WTC11 (cell line): ENCODE measurements at regions not wholly inside any gene's neighbourhood (a gene's known extent, or its start where the extent isn't known, plus 50 kb on each side); places are given as distances from the start of the nearest gene placed in this dataset.

Experiments
- FOXP1 ChIP-seq: sonication (generic); formaldehyde crosslinking; IDR thresholded peaks from 2 replicates; pipeline ENCODE4 v1.8.0; 2022; ENCODE audit warnings: missing genetic modification reagents, mild to moderate bottlenecking, moderate library complexity, borderline replicate concordance
- JUN ChIP-seq: sonication (generic); formaldehyde crosslinking; IDR thresholded peaks from 2 replicates; pipeline ENCODE4 v1.8.0; 2023; ENCODE audit warnings: mild to moderate bottlenecking, missing genetic modification reagents
- SP1 ChIP-seq: sonication (generic); formaldehyde crosslinking; conservative IDR thresholded peaks from 2 replicates; pipeline ENCODE4 v1.8.1; 2022; ENCODE audit warnings: missing genetic modification reagents
- TEAD4 ChIP-seq: sonication (generic); formaldehyde crosslinking; IDR thresholded peaks from 2 replicates; pipeline ENCODE4 v1.8.0; 2022; ENCODE audit warnings: mild to moderate bottlenecking, missing genetic modification reagents
- TF ChIP-seq, protein P1 (sequence below): fragments of 200-600 bp; IDR thresholded peaks from 2 replicates; pipeline ENCODE4 v1.8.0; 2022; ENCODE audit warnings: antibody characterized with exemption
- TF ChIP-seq, protein P2 (sequence below): fragments of 250-450 bp; sonication (Bioruptor Pico); IDR thresholded peaks from 2 replicates; pipeline ENCODE4 v1.9.0; 2021; ENCODE audit warnings: mild to moderate bottlenecking
- TF ChIP-seq, protein P3 (sequence below): sonication (generic); formaldehyde crosslinking; IDR thresholded peaks from 2 replicates; pipeline ENCODE4 v1.8.0; 2022; ENCODE audit warnings: mild to moderate bottlenecking, missing genetic modification reagents
- TF ChIP-seq, protein P4 (sequence below): sonication (generic); formaldehyde crosslinking; IDR thresholded peaks from 2 replicates; pipeline ENCODE4 v1.8.0; 2022; ENCODE audit warnings: mild to moderate bottlenecking, missing genetic modification reagents
- TF ChIP-seq, protein P5 (sequence below): fragments of 250-450 bp; sonication (Bioruptor Pico); IDR thresholded peaks from 2 replicates; pipeline ENCODE4 v1.9.0; 2021; ENCODE audit warnings: moderate library complexity, mild to moderate bottlenecking, inconsistent platforms, borderline replicate concordance
- TF ChIP-seq, protein P6 (sequence below): sonication (generic); formaldehyde crosslinking; IDR thresholded peaks from 2 replicates; pipeline ENCODE4 v1.8.0; 2022; ENCODE audit warnings: mild to moderate bottlenecking, missing genetic modification reagents
- TF ChIP-seq, protein P7 (sequence below): sonication (generic); formaldehyde crosslinking; IDR thresholded peaks from 2 replicates; pipeline ENCODE4 v1.8.1; 2022; ENCODE audit warnings: low read depth, missing genetic modification reagents, borderline replicate concordance

DNA sequence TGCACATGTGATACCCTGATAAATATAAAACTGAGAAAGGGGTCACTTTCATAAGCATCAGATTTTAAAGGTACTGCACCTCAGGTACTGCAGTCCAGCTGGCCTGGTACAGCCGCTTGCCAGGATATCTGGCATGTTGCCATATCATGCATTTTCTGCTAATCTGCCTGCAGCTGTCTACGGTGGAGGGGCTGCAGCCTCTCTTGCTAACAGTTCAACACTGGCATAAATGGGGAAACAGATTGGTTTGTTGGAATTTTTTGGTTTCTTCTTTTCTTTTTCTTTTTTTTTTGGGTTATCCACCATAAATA lies 71.5 kb downstream of the MIS18A start:
- TF ChIP-seq SP1 (CRISPR knock-in tag) (no peak), JUN (CRISPR knock-in tag) (no peak), TEAD4 (CRISPR knock-in tag) (no peak), FOXP1 (CRISPR knock-in tag) (no peak)
- TF ChIP-seq, protein P1, sequence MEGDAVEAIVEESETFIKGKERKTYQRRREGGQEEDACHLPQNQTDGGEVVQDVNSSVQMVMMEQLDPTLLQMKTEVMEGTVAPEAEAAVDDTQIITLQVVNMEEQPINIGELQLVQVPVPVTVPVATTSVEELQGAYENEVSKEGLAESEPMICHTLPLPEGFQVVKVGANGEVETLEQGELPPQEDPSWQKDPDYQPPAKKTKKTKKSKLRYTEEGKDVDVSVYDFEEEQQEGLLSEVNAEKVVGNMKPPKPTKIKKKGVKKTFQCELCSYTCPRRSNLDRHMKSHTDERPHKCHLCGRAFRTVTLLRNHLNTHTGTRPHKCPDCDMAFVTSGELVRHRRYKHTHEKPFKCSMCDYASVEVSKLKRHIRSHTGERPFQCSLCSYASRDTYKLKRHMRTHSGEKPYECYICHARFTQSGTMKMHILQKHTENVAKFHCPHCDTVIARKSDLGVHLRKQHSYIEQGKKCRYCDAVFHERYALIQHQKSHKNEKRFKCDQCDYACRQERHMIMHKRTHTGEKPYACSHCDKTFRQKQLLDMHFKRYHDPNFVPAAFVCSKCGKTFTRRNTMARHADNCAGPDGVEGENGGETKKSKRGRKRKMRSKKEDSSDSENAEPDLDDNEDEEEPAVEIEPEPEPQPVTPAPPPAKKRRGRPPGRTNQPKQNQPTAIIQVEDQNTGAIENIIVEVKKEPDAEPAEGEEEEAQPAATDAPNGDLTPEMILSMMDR = no peak
- TF ChIP-seq, protein P2, sequence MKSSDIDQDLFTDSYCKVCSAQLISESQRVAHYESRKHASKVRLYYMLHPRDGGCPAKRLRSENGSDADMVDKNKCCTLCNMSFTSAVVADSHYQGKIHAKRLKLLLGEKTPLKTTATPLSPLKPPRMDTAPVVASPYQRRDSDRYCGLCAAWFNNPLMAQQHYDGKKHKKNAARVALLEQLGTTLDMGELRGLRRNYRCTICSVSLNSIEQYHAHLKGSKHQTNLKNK = no peak
- TF ChIP-seq, protein P3, sequence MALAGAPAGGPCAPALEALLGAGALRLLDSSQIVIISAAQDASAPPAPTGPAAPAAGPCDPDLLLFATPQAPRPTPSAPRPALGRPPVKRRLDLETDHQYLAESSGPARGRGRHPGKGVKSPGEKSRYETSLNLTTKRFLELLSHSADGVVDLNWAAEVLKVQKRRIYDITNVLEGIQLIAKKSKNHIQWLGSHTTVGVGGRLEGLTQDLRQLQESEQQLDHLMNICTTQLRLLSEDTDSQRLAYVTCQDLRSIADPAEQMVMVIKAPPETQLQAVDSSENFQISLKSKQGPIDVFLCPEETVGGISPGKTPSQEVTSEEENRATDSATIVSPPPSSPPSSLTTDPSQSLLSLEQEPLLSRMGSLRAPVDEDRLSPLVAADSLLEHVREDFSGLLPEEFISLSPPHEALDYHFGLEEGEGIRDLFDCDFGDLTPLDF (CRISPR knock-in tag) = no peak
- TF ChIP-seq, protein P4, sequence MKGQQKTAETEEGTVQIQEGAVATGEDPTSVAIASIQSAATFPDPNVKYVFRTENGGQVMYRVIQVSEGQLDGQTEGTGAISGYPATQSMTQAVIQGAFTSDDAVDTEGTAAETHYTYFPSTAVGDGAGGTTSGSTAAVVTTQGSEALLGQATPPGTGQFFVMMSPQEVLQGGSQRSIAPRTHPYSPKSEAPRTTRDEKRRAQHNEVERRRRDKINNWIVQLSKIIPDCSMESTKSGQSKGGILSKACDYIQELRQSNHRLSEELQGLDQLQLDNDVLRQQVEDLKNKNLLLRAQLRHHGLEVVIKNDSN (CRISPR knock-in tag) = no peak
- TF ChIP-seq, protein P5, sequence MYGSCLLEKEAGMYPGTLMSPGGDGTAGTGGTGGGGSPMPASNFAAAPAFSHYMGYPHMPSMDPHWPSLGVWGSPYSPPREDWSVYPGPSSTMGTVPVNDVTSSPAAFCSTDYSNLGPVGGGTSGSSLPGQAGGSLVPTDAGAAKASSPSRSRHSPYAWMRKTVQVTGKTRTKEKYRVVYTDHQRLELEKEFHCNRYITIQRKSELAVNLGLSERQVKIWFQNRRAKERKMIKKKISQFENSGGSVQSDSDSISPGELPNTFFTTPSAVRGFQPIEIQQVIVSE (CRISPR knock-in tag) = no peak
- TF ChIP-seq, protein P6, sequence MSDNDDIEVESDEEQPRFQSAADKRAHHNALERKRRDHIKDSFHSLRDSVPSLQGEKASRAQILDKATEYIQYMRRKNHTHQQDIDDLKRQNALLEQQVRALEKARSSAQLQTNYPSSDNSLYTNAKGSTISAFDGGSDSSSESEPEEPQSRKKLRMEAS (CRISPR knock-in tag) = no peak
- TF ChIP-seq, protein P7, sequence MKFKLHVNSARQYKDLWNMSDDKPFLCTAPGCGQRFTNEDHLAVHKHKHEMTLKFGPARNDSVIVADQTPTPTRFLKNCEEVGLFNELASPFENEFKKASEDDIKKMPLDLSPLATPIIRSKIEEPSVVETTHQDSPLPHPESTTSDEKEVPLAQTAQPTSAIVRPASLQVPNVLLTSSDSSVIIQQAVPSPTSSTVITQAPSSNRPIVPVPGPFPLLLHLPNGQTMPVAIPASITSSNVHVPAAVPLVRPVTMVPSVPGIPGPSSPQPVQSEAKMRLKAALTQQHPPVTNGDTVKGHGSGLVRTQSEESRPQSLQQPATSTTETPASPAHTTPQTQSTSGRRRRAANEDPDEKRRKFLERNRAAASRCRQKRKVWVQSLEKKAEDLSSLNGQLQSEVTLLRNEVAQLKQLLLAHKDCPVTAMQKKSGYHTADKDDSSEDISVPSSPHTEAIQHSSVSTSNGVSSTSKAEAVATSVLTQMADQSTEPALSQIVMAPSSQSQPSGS = no peak
